ENCODE measurements at regions not wholly inside any gene's neighbourhood (a gene's known extent, or its start where the extent isn't known, plus 50 kb on each side); places are given as distances from the start of the nearest gene placed in this dataset.

GRCh38 chr3:28124882-28125281 is 116.5 kb upstream of the CMC1 start:
- TF ChIP-seq CTCF (IDR thresholded peaks at IDR 0.05 in 8 of 11, conservative IDR thresholded peaks at IDR 0.05 in 3 of 11) (no peak), POLR2A (IDR thresholded peaks at IDR 0.05) (no peak)
